ENCODE measurements at regions not wholly inside any gene's neighbourhood (a gene's known extent, or its start where the extent isn't known, plus 50 kb on each side); places are given as distances from the start of the nearest gene placed in this dataset.
A peak's percentile ranks its signal among the peaks of the same experiment; 100 is the strongest.

DNA sequence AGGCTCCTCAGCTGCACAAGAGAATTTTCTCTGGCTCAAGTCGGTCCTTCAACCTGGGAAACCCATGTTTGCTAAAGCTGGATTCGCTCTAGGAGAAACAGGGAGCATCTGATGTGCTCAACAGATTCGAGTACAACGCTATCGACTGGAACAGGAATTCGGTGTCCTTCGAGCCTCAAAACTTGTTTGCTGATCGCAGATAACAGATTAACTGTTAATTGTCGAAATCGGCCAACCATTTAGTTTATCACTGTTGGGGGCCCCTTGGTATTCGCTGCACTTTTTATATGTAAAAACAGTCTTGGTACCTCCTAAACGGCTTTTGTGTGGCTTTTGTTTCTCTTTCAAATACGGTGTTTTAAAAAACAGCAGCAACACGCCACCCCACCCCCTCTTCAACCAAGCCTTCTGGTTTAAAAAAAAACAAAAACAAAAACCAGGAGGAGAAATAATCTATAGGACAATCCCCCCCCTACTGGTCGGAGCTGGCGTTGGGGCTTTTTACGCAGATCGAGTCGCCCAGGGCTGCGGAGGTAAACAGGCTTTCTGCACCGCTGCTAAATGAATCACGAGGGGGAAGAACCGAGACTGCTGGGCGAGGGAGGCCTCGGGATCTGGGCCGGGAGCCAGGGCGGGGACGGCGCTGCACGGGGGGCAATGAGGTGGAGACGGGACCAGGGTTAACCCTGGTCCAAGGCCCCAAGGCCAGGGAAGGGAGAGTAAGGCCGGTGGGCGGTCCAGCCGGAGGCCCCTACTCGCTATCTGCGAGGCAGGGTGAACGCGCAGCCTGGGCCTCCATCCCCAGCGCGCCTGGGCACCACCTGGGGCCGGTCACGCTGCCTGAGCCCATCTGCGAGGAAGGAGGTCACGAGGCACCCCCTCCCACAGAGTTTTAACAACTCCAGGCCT, 71.7 kb upstream of the BCOR start (continued):
- TF ChIP-seq NKX3-1 (CRISPR knock-in tag; IDR thresholded peaks at IDR 0.05) (no peak), ZNF670 (CRISPR knock-in tag; IDR thresholded peaks at IDR 0.05; ENCODE audit: borderline replicate concordance) (no peak), HMGXB3 (CRISPR knock-in tag; IDR thresholded peaks at IDR 0.05; ENCODE audit: borderline replicate concordance) (no peak), ZNF256 (CRISPR knock-in tag; conservative IDR thresholded peaks at IDR 0.05) (no peak), PLRG1 (conservative IDR thresholded peaks at IDR 0.05) (no peak), TBX2 (CRISPR knock-in tag; IDR thresholded peaks at IDR 0.05; ENCODE audit: borderline replicate concordance) (0 out of 2 replicates have a peak, but pooled peaks have one; percentile 49), KMT2A (CRISPR knock-in tag; IDR thresholded peaks at IDR 0.05) (peak; percentile 24; the same call in 1 of the 2 replicates), ZNF17 (CRISPR knock-in tag; IDR thresholded peaks at IDR 0.05) (no peak), TOPORS (CRISPR knock-in tag; IDR thresholded peaks at IDR 0.05) (no peak), AGO2 (optimal IDR thresholded peaks at IDR 0.05; ENCODE audit: low read depth, low read length) (no peak), ZNF12 (CRISPR knock-in tag; IDR thresholded peaks at IDR 0.05) (no peak), TAF1 (CRISPR knock-in tag; IDR thresholded peaks at IDR 0.05) (no peak), GATA4 (IDR thresholded peaks at IDR 0.05; ENCODE audit: borderline replicate concordance, low read depth) (no peak), SKIL (CRISPR knock-in tag; IDR thresholded peaks at IDR 0.05; ENCODE audit: borderline replicate concordance) (0 out of 2 replicates have a peak, but pooled peaks have one; percentile 27)
- TF ChIP-seq, protein P1, sequence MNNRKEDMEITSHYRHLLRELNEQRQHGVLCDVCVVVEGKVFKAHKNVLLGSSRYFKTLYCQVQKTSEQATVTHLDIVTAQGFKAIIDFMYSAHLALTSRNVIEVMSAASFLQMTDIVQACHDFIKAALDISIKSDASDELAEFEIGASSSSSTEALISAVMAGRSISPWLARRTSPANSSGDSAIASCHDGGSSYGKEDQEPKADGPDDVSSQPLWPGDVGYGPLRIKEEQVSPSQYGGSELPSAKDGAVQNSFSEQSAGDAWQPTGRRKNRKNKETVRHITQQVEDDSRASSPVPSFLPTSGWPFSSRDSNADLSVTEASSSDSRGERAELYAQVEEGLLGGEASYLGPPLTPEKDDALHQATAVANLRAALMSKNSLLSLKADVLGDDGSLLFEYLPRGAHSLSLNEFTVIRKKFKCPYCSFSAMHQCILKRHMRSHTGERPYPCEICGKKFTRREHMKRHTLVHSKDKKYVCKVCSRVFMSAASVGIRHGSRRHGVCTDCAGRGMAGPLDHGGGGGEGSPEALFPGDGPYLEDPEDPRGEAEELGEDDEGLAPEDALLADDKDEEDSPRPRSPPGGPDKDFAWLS (CRISPR knock-in tag; IDR thresholded peaks at IDR 0.05; ENCODE audit: borderline replicate concordance), result no peak
- TF ChIP-seq, protein P2, sequence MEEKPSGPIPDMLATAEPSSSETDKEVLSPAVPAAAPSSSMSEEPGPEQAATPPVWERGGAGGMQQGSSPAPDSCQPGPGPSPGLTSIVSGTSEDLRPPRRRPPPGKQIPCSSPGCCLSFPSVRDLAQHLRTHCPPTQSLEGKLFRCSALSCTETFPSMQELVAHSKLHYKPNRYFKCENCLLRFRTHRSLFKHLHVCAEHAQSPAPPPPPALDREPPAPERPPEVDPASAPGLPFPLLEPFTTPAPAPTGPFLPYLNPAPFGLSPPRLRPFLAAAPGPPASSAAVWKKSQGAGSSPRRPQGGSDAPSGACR (CRISPR knock-in tag; IDR thresholded peaks at IDR 0.05), result no peak
- TF ChIP-seq, protein P3, sequence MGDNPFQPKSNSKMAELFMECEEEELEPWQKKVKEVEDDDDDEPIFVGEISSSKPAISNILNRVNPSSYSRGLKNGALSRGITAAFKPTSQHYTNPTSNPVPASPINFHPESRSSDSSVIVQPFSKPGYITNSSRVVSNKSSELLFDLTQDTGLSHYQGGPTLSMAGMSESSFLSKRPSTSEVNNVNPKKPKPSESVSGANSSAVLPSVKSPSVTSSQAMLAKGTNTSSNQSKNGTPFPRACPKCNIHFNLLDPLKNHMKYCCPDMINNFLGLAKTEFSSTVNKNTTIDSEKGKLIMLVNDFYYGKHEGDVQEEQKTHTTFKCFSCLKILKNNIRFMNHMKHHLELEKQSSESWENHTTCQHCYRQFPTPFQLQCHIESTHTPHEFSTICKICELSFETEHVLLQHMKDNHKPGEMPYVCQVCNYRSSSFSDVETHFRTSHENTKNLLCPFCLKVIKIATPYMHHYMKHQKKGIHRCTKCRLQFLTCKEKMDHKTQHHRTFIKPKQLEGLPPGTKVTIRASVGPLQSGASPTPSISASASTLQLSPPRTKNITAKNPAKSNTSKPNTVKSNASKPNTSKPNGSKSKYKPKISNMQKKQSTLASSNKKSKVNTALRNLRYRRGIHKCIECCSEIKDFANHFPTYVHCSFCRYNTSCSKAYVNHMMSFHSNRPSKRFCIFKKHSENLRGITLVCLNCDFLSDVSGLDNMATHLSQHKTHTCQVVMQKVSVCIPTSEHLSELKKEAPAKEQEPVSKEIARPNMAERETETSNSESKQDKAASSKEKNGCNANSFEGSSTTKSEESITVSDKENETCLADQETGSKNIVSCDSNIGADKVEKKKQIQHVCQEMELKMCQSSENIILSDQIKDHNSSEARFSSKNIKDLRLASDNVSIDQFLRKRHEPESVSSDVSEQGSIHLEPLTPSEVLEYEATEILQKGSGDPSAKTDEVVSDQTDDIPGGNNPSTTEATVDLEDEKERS (CRISPR knock-in tag; IDR thresholded peaks at IDR 0.05), result no peak

Data from HepG2 (cell line).